HG03135 (cell line): ENCODE measurements at regions not wholly inside any gene's neighbourhood (a gene's known extent, or its start where the extent isn't known, plus 50 kb on each side); places are given as distances from the start of the nearest gene placed in this dataset.

ENCODE experiments used
- ATAC-seq: cut with Tn5 transposase; IDR thresholded peaks from one replicate; pipeline ENCODE4 v1.9.1; 2021; ENCODE audit warnings: mild to moderate bottlenecking, moderate library complexity; ENCODE audit not compliant: unreplicated experiment

GRCh38 chr21:38898422-38899096, 92.8 kb downstream of the ETS2 start:
- no peak for ATAC-seq

- no peak for ATAC-seq
Measured at GRCh38 chr21:38897532-38898421, 92.0 kb downstream of the ETS2 start.

DNA sequence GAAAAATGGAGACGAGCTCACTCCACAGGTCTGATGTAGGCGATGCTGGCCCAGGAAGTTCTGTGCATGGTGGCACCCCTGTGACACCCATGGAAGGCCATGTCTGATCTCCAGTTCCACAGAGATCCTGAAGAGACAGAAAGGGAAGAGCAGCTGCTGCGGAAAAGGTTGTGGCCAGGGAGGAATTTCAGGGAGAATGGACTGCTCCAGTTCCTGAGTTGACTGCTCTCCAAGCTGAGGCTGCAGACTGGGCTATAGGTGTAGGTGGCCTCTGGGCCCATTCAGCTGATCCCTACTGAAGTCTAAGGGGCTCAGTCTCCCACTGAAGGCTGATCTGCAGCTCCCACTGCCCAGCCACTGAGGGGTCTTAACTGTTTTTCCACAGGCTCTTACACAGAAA, 89.2 kb downstream of the ETS2 start:
- ATAC-seq = no peak

DNA sequence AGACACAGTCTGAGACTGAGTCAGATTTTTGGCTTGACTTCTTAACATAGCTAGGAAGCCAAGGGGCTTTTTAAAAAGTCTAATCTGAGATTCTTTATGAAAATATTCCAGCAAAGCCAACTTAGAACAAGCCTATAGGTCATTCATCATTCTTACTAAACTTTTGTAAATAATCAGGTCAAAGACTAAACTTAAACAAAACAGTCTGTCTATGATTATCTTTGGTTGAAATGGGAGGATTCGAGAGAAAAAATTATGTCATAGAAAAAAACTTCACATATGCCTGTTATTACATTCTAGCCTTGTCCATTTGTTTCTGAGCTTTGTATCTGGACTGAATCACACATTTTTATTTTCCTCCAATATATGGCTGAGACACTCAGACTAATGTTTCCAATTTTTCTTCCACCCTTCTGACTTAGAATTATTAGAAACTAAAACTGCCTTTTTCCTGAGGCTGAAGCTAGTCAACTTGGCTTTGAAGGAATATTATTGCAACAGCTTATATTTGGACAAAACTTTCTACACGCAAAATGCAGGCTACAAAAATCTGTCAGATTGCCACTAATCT, 83.3 kb downstream of the ETS2 start:
- ATAC-seq = no peak

DNA sequence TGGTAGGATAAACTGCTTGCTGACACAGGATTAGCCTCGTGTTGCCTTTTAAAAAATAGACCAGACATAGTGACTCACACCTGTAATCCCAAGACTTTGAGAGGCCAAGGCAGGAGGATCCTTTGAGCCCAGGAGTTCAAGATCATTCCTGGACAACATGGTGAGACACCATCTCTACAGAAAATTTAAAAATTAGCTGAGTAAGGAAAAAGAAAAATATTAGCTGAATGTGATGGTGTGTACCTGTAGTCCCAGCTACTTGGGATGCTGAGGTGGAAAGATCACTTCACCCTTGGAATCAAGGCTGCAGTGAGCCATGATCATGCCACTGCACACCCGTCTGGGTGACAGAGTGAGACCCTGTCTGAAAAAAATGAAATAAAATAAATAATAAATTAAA, 82.0 kb downstream of the ETS2 start:
- no peak for ATAC-seq

DNA sequence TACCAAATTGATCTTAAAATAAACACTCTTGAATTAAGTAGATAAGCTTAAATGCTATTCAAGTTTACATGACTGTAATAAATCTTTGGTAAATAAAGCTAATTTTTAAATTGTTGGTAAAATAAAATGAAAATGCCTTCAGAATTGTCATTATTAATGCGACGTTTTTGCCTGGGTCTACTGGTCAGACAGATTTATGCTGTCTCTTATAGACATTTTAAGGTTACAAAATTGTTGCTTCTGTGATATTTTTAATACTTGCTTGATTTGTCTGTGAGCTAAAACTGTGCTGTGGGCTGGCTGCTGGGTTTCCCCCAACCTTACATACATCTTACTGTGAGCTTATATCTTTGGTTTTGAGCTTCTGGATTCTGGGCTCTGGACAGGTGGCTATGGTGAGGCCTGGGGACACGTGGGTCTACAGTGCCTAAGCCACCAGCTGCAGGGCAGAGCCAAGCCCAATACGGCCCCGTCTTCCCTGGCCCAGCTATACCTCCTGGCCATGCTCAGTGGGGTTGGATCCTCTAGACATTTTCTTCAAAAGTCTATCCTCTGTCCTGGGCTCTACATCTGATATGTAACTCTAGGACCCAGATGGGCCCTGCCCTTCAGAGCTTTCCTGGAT, 81.4 kb downstream of the ETS2 start:
- no peak for ATAC-seq

DNA sequence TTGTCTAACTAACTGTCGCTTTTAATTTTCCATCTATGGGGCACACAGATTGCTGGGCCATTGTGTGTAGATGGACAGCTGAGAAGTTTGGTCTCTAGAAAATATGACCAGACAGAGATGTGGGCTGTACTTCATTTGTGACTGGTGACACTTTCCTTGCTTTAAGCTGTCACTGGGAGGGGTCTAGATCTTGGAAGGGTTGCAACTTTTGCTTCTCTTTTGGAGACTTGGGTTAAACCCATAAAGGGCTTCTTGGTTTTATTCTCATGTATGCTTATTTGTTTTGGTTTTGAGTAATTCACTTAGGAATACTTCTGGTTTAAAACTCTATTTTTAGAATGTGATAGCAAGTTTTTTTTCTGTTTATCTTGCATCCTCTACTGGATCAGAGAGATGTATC, 80.2 kb downstream of the ETS2 start:
- no peak for ATAC-seq

GRCh38 chr21:38884440-38884839, 78.7 kb downstream of the ETS2 start:
- ATAC-seq = no peak

- ATAC-seq = no peak
Measured at GRCh38 chr21:38883142-38883541, 77.4 kb downstream of the ETS2 start.

DNA sequence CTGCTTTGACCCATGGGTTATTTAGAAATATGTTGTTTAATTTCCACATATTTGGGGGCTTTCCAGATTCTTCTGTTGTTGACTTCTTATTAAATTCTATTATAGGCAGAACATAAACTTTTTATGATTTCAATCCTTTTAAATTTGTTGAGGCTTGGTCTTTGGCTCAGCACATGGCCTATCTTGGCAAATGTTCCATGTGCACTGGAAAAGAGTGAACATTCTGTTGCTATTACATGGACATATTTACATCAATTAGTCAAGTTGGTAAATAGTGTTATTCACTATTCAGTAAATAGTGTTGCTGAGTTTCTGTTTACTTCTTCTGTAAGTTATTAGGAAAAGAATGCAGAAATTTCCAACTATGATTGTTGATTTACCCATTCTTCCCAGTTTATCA, 75.4 kb downstream of the ETS2 start:
- ATAC-seq = no peak

DNA sequence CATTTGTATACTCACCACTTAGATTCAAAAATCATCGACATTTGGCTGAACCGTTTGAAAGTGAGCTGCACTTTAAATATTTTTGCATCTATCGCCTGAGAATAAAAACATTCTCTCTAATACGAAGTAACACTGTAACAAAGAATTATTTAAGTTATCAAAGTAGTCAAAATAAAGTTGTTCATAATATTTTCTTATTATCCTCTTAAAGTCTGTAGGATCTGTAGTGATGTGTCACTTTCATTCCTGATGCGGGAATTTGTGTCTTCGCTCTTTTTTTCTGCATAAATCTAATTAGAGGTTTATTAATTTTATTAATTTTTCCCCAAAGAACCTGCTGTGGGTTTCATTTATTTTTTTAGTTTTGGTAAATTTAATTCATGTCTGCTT, 74.8 kb downstream of the ETS2 start:
- ATAC-seq = no peak

DNA sequence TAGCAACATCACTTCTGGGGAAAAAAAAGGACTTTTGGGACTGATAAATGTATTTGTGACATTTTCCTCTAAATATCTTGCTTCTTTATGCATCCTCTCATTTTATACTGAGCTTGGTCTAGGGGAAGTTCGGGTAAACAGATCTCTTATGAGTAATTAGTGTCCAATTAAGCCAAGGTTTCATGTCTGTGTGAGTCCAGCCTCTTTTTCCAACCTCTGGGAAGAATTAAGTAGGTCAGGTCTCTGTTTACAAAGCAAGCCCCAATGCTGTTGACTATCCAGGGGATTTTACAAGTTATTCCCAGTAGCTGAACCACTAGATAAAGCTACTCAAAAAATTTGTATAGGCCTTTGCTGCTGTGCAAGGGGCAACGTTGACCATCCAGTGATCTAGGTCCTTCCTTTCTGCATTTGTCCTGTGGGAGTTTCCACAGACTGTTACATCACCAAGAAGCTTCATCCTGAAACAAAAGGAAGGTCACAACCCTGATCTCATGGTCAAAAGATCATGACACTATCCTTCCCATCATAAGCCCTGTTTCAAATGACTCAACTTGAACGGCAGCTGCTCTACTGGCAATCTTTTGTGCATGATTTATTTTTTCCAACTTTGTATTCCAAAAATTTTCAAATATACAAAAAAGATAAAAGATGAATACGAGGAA, 74.3 kb downstream of the ETS2 start:
- no peak for ATAC-seq

- ATAC-seq = no peak
Measured at GRCh38 chr21:38878379-38879179, 72.8 kb downstream of the ETS2 start.

- no peak for ATAC-seq
Measured at GRCh38 chr21:38875694-38876492, 70.2 kb downstream of the ETS2 start.
